Suprapubic skin (tissue), 3 donors: ENCODE measurements at regions not wholly inside any gene's neighbourhood (a gene's known extent, or its start where the extent isn't known, plus 50 kb on each side); places are given as distances from the start of the nearest gene placed in this dataset.

Experiments used
- EP300 ChIP-seq: sonication (generic); formaldehyde crosslinking; IDR thresholded peaks from one replicate; pipeline ENCODE4 v1.6.1; 2017; ENCODE audit warnings: antibody characterized with exemption
- POLR2A ChIP-seq, 2 donors: fragments of 450-650 bp; IDR thresholded peaks; one replicate each; pipeline ENCODE4 v1.6.1; 2017; ENCODE audit warnings: antibody characterized with exemption in 2 of 2, mild to moderate bottlenecking in 2 of 2, moderate library complexity in 2 of 2
- TF ChIP-seq, protein P1 (sequence below), 2 donors: fragments of 200-600 bp in 1 of 2; fragments of 450-650 bp in 1 of 2; sonication (generic) in 1 of 2; IDR thresholded peaks; one replicate each; pipeline ENCODE4 v1.5.1; 2016 to 2019; ENCODE audit warnings: antibody characterized with exemption in 2 of 2, mild to moderate bottlenecking in 1 of 2, moderate library complexity in 1 of 2

DNA sequence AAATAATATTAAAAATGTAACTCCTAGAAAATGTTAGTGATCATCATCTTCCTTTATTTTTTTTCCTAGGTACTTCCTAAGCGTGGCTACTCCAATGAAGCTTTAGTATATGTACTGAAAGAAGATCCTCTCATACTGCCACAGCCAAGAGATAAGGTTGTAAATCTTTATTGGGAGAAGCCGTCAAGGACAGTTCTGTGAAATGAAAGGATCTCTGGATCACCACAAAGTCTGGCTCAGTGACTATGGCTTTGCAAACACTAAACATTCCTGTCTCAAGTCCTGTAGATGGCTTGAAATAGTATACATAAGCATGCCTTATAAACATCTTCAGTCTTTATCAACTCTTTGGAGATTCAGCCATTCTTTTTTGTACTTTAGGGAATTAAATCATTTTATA, 61.2 kb upstream of the DPH5 start:
- TF ChIP-seq POLR2A (IDR thresholded peaks at IDR 0.05), result no peak
- TF ChIP-seq, protein P1, sequence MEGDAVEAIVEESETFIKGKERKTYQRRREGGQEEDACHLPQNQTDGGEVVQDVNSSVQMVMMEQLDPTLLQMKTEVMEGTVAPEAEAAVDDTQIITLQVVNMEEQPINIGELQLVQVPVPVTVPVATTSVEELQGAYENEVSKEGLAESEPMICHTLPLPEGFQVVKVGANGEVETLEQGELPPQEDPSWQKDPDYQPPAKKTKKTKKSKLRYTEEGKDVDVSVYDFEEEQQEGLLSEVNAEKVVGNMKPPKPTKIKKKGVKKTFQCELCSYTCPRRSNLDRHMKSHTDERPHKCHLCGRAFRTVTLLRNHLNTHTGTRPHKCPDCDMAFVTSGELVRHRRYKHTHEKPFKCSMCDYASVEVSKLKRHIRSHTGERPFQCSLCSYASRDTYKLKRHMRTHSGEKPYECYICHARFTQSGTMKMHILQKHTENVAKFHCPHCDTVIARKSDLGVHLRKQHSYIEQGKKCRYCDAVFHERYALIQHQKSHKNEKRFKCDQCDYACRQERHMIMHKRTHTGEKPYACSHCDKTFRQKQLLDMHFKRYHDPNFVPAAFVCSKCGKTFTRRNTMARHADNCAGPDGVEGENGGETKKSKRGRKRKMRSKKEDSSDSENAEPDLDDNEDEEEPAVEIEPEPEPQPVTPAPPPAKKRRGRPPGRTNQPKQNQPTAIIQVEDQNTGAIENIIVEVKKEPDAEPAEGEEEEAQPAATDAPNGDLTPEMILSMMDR (IDR thresholded peaks at IDR 0.05), result no peak
- TF ChIP-seq EP300, result no peak
